ENCODE measurements at regions not wholly inside any gene's neighbourhood (a gene's known extent, or its start where the extent isn't known, plus 50 kb on each side); places are given as distances from the start of the nearest gene placed in this dataset.

DNA sequence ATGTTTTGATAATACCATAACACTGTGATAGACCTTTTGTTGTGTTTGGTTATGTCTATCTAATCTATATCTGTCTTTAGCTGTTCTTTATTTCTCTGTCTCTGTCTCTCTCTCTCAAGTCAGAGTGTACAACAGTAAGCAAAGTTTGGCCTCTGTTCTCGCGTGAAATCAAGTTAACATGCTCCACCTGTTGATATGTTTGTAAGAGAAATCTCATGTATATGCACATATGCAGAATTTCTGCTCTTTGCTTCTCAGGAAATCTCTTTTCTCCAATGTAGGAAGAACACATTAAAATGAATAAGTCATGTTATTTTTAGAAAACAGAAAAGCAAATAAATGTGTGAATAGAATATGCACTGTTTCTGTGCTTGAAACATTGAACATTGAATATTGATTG lies 425.5 kb upstream of the SEMA6D start:
- no peak for DNase-seq

DNA sequence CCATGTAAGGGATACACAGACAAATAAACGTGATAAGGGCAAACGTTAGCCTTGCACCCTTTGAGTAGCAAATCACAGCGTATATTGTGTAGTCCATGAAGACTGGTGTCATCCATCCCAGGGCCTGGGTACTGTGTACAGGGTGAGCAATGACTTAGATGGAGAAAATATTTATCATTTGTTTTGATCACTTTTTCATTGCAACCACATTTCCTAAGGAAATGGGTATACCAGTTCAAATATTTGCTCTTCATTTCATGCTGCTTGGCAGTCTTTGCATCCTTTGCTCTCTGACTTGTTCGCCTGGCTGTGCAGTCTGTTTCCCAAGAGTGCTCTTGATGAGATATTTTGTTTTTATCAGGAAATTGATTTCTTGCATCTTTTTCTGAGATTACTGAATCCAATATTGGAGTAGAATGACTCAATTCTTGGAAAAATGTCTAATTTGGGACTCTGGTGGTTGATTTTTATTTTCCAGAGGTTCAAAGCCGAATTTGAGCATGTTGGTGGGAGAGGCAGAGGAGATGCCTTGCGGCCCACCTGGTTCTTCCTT lies 424.6 kb upstream of the SEMA6D start:
- DNase-seq: no peak

DNA sequence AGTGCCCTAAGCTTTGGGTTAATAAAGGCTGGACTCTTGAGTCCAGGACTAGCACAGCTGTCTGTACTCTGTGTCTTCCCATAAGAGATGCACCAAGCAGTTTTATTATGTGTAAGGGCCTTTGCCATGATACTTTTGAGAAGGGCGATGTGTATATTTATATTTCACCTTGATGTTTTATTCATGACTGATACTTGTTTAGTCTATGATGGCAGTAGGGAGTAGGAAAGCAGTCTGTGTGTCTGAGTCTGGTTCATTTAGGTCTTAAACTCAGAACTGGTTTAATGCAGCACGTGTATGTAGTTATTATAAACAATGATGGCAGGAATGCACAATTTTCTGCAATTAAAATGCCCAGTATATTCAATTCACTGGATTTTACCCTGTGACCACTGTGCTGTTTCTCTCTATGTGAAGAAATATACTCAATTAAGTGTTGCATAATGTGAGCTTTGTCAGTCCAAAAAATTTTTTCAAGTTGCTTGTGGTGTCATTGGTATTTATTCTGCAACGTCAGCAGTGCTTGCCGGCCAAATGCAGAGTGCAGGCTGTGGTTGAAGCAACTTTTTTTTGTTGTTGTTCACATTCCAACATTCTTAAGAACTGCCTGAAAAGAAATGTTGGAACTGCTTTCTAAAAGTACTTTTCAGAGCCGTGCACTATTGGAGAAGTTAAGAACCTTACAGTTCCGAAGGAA lies 423.7 kb upstream of the SEMA6D start:
- DNase-seq: no peak

DNA sequence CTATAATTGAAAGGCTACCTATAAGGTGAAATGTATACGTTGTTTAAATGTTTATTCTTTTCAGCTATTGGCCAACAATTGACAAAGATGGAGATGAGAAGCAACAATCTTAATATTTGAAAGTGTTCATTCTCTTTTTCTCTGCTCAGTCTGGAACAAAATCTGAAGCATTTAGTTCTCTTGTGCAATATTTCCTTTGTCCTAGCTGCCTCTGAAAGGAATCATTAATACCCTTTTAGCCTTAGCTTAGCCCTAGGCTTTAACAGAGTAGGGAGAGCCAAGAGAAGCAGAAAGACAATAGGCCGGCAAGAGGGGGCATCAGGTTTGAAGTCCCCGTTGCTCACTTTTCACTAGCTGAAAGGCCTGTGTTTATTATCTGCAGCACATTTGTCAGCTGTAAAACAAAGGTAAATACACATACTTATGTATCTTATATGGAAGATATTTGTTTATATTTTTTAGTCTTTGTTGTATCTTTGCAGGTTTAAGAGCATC lies 422.5 kb upstream of the SEMA6D start:
- DNase-seq: no peak

DNA sequence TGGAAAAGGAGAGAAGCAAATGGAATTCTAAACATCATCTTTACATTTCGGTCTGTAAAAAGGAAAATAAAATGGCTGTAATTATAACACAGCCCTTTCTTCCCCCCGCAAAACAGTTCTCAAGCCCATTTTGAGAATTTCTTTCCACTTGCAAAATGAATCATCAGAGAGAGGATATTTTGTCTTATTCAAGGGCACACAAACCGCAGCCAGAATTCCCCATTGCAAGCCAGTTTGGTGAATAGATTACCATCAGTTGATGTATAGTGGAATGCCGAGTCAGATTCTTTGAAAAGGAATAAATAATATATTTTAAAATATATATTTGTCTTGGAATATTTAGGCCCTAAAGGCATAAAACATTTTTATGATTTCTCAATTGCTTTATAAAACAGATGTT lies 420.4 kb upstream of the SEMA6D start:
- no peak for DNase-seq

DNA sequence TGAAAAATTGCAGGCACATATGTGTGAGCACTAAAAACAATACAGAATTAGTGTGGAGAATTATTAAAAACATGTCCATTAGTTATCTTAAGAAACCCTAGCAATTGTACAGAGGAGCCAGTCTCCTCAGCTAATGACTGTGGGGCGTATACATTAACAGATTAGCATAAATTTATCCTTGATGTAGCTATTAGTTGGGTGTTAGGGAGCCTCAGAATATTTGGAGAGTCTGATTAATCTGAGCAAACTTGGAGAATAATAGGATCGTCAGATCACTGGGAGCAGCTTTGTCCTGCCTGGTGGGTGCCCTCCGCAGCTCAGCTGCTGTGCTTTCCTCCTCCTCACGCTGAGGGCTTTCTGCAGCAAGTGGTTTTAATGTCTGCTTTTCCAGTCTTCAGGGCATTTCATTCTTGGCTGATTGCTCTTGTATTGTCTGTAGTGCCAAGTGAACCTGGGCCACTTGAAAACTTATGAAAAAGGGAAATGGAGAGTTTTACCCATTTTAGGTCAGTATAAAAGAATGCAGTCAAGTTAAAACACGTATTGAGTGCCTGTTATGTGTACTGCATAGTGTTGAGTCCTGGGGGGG lies 417.4 kb upstream of the SEMA6D start:
- DNase-seq: no peak

DNA sequence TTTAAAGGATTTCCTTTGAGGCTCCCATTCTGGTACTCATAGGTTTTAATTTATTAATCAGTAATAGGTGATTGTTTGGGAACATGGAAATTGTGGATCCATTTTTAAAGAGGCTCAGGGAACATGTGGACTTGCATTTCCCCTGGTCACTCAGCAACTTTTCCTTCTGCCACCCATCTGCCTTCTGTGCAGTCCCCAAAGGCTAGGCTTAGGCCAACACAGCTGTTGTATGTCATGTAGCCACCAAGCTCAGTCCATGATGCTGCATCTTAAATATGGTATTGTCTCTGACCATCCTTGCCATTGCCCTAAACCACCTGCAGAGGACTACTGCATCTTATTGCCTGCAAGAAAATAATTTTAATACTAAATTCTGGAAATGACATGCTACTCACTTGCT lies 416.7 kb upstream of the SEMA6D start:
- no peak for DNase-seq

DNA sequence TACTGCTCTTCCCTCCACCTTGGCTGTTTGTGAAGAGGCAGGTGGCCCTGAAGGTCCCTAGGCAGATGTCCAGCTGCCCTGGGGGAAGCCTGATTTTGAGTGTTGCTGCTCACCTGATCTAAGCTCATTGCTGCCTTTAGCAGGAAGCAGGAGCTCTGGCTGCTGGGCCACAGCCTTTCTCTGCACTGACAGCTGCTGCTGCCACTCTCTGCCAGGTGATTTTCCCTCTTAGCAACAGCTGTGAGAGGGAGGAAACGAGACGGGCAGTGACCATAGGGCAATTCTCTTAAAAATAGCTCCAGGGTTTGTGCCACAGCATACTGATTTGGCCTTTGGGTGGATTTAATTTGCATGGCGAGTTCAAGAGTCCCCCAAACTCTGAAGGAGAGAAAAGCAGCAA lies 415.8 kb upstream of the SEMA6D start:
- peak; percentile 2 for DNase-seq

DNA sequence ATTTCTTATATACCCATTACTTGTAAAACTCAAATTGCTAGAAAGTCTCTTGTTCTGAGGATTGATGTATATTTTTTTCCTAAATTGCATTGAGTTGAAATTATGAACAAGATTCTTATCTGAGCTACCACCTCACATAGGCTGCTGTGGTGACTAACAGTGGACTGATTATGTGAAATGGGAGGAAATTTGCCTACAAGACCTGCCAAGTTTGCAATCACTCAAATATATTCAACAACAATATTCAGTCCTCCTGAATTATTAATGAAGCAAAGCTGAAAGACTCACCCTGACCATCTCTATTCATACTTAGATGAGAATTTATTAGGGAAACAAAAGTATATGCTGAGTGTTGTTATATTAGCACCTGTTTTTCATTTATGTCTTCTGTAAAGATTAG lies 412.6 kb upstream of the SEMA6D start:
- DNase-seq: no peak

DNA sequence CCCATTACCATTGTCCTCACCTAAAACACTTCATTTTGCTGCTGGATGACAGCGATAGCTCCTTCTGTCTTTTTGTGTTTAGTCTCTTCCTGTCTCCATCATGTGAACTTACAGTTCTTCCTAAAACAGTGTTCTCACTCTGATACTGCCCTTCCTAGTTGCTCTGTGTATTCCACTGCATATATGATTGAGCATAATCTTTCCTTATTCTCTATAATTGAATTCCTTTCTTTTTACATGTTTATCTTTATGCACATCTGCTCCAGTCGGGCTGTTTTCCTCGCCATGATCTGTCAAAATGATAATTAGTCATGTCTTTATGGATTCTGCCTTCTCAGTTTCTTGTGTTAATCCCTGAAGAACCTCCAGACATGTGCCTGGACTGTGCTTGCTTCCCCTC lies 405.1 kb upstream of the SEMA6D start:
- DNase-seq: no peak

DNA sequence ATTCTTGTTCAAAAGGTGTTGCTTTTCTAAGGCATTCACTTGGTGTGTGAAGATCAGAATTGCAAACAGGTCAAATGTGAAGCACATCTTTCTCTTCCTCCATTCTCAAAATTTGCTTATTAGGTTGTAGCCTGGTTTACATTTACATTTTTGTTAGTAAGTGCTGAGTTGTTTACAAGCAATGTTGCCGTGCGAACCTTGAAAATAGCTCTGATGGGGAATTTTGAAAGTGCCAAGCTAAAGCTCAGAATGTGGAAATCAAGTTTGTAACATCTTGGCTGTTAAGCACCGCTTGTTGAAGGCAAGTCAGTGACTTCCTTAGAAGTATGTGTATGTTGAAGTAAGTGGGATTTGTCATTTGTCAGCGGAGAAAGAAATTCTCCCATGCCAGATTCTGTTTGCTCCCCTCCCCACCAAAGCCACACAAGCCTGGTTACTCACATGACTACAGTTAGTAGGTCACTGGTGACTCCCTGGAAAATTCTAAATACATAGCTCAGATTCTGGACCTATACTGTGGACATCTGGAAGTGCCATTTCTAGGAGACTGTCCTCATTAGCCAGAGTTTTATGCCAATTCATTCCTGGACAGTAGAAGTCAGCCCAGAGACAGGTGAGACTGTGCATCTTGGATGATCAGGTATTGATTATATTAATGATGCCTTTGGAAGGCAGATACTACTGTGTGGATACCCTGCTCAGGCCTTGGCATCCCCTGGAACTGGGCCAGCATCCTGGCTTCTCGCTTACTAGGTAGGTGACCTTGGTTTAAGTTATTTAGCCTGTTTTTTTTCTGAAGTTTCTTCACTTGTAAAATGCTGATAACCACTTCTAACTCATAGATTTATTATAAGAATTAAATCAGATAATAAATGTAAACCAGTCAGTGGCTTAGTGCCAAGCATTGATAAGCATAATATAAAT lies 390.6 kb upstream of the SEMA6D start:
- no peak for DNase-seq

DNA sequence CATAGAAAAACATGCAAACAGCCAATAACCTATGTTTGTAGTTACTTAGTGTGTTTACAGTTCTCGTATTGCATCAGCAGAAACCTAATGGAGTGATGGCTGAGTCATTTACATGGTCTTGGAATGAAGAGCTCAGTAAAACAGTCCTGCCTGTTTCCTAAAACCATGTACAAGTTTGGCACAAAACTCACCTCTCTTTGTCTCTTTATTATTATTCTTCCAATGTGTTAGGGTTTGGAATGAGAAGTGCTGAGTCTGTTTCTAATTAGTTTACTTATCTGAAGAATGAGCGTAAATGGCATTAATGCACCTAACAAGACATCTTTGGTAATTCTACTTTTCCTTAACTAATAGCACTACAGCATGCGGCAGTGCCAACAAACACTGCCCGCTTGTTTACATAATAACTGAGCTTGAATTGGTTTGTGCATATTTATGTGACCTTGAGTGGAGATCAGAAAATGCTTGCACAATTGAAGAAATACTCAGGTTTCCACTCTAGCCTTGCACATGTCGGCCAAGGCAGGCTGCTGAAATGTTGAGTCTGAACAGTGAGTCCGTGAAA lies 385.4 kb upstream of the SEMA6D start:
- no peak for DNase-seq

DNA sequence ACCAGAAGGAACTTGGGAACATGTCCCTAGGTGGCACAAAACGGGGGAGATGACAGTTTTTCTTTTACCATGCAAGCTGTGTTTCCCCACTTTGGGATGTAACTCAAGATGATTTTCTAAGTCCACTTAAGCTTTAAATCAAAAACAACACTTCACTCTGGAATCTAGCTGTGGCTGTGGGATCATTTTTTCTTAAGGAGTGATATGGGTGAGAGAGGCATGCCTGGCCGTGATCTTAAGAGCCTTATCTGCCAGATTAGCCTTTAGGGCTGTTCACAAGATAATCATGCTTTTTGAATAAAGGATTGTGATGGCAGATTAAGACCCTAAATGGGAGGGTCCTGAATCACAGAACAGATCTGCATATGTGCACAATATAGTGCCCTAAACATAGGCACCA lies 384.8 kb upstream of the SEMA6D start:
- no peak for DNase-seq

DNA sequence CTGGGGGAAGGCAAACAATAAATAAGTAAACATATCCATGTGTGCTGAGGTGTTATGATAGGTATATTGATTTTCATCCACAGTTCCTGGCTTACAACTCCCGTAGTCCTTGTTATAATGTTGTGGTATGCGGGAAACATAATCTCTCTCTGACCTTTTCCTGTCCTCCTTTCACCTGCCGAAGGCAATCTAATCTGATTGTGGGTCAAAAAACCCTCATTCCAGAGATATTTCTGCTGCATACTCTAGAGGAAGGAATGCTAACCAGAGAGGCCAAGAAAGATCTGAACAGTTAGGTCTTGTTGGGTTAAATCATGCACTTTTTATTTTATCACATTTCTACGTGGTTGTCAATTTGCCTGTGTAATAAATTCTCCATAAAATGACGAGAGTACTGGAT lies 383.6 kb upstream of the SEMA6D start:
- no peak for DNase-seq

DNA sequence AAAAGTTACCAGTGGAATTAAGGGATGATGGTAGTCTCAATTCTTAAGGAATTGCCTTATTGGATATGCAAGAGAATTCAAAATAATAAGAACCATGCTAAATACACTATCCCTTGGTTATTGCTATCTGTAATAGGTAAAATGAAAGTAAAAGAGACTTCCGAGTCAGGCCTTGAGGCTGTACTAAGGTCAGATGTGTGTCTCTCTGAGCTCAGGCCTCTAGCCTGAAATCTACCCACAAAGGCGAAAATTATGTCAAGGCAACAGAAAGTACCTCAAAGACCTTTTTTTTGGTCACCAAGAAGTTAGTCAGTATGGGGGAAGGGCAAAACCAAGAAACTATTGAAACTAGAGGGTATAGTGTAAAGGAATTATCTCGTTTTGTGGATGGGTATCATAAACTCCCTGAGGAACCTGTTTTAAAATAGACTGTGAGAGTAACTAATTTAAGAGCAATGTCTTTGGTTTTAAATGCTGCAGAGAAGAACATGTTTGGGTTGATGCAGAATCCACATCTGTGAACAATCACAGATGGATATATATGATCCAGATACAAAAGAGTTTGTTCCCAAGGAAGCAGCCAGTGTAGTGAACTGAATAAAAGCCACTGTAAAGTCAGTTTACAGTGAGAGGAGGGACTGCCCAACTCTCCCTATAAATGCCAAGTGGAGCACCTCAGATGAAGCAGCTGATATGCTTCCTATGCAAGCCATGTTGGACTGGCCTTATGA lies 382.3 kb upstream of the SEMA6D start:
- DNase-seq: no peak

DNA sequence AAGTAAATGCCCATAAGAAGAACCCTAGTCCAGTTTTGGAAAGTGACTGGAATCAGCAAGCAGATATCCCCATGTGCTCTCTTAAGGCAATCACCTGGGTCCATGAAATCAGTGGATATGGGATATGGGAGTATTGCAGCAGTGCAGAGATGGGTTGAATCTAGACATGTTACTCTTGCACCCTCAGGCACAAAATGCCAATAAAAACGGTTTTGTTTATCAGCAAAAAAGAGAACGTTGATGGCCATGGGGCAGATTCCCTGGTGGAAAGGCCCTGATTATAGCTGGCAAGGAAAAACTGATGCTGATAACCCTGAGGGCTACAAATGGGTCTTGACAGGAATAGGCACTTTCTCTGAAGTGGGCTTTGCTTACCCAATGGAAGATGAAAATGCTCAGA lies 380.2 kb upstream of the SEMA6D start:
- DNase-seq: no peak

DNA sequence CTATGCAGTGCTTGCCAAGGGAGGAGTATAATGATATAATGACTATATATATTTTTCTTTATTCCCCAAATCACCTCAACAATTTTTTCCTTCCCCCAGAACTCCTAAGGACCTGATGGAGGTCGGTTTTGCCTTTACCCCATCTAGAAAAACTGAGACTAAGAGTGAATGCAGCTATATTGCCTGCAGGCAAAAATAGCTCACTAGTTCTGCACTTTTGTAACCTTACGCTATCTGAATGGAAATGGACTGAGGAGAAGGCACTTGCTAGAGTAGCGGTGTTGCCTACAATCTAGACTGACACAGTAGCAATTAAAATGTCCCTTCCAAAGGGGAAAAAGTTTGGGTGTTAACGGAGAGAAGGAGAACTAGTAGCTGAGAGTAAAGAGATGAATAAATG lies 379.5 kb upstream of the SEMA6D start:
- DNase-seq: no peak

DNA sequence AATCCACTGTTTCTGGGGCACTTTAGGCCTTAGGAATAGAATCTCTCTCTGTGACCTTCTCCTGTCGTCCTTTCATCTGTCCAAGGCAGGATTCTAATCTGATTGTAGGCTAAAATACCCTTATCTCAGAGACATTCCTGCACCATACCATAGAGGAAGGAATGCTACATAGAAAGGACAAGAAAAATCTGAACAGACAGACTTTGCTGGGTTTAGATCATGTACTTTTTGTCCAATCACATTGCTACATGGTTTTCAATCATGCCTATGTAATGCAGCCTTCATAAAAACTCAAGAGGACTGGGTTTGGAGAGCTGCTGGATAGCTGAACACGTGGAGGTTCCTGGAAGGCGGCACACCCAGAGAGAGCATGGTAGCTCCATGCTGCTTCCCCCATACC lies 378.5 kb upstream of the SEMA6D start:
- no peak for DNase-seq

DNA sequence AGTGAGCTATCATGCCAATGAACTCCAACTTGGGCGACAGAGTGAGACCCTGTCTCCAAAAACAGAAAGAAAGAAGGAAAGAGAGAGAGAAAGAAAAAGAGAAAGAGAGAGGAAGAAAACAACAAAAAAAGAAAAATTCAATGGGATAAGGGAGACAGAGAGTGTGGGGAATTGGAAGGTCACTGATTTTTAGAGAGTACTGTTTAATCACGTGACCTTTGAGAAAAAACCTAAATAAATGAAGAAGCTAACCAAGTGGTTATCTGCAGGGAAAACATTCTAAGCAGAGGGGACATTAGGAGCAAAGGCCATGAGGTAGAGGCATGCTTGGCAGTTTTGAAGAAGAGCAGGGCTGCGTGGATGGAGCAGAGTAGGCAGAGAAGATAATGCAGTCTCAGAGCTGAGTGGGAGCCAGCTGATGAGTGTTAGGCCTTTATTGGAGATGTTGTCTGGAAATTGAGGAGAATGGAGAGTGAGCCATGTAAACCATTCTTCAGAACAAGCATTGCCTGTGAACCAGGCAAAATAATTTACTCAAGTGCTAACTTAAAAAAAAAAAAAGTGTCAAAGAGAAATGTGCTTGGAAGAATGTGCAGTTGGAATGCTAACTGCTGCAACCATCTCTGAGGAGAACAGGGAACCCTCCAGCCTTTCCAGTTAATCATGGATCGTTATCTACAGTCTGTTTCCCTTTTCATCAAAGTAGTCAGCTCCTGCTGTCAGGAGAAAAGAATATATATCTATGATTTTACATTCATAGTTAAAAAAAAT lies 377.3 kb upstream of the SEMA6D start:
- no peak for DNase-seq

DNA sequence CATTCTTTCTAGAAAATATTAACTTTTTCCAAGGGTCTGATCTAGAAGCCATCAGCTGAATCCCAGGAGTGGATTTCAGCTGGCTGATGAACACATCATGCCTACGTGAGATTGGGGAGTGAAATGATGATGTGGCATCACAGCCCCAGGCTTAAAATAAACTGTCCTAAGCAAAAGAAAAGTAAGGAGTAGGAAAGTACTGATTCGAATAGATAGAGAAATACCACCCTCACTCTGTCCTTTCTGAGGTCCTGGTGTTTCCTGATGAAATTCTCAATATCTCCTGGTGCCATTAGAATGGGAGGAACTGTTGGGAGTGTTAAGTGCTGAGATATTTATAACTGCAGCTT lies 376.8 kb upstream of the SEMA6D start:
- no peak for DNase-seq

DNA sequence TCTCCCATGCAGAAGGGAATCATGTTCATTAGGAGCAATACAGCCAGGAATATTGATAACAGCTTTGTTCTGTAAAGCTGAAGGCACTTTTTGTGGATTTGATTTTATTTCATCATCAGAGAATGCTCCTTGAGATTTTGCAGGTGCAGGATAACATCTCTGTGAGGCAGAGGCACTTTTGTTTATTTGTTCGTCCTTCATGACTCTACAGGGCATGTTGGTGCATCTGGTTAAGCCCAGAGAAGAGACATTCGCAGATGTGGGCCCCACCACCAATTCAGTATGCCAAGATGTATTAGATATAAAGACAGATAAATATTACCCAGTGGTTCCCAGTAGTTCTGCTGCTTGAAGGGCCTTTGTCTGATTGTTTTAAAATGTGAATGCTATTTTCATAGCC lies 368.1 kb upstream of the SEMA6D start:
- DNase-seq: no peak

DNA sequence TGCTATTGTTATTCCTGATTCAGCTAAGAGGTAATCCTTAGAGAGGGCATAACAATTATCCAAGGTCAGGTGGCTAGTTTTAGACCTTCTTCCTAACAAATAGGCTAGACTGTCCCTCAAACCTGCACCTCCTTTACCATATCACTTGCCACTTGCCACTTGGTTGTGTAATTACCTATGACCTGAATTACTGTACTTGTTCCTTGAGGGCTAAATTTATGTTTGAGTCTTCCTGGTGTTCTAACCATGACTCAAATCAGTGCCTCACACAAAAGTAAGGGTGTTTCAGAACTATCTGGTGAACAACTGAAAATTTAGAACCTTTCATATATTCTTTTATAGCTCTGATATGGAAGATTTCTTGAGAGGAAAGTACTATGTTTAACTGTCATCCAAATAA lies 365.8 kb upstream of the SEMA6D start:
- no peak for DNase-seq
